BE2C (cell line): ENCODE measurements at regions not wholly inside any gene's neighbourhood (a gene's known extent, or its start where the extent isn't known, plus 50 kb on each side); places are given as distances from the start of the nearest gene placed in this dataset.
"Not testable (repeated sequence)": the region's sequence is repeated elsewhere in the genome, so short reads cannot be mapped to it uniquely, and the experiment has no call there.

Source experiments
- DNase-seq: peaks from one replicate; pipeline ENCODE4 v3.0.0-alpha.2; 2020
- H3K27me3 ChIP-seq: fragments of 250-450 bp; sonication (Bioruptor Pico); 2 replicates; pipeline ENCODE4 v1.5.1; 2020; ENCODE audit warnings: mild to moderate bottlenecking
- H3K36me3 ChIP-seq: fragments of 250-450 bp; sonication (Bioruptor Pico); 2 replicates; pipeline ENCODE4 v1.5.1; 2020; ENCODE audit warnings: mild to moderate bottlenecking
- H3K4me1 ChIP-seq: fragments of 250-450 bp; sonication (Bioruptor Pico); 2 replicates; pipeline ENCODE4 v1.5.1; 2020
- H3K4me3 ChIP-seq: 2 replicates; pipeline ENCODE4 v1.5.1; 2011; ENCODE audit warnings: low read depth, low read length
- H3K9me3 ChIP-seq: fragments of 250-450 bp; sonication (Bioruptor Pico); 2 replicates; pipeline ENCODE4 v1.5.1; 2020
- TF ChIP-seq, protein P1 (sequence below): IDR thresholded peaks from 2 replicates; pipeline ENCODE4 v1.5.1; 2012; ENCODE audit warnings: mild to moderate bottlenecking, low read depth, low read length

DNA sequence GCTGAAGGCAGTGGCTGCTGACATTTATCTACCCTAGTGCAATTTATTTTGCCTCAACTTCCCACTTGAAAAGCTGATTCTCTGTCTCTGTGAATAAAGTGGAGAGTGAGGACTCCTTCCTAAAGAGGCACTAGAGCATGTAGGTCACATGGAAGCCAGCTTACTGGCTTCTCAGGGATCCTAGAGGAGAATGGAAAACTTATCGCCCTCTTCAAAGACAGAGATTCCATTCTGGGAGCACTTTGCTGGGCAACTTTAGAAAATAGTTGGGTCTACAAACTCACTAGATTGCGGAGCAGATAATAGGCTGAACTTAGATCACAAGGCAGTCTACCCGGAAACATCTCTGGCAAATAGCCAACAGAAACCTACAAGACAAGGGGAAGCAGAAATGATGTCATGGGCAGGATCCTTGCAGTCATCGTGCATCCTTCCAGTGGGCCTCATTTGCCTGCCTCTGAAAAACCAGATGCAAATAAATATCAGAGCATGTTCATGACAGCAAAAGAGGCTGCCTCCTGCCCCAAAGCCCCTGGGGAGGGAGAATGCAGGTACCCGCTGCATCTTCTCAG is 104.8 kb upstream of the BARHL2 start:
- no peaks in the 10 kb centered on the region for H3K27me3 ChIP-seq
- H3K9me3 ChIP-seq: no peaks in the 10 kb centered on the region
- no peak overlapping the region for H3K4me3 ChIP-seq
- no peak for DNase-seq
- H3K4me1 ChIP-seq: no peaks in the 10 kb centered on the region
- TF ChIP-seq, protein P1, sequence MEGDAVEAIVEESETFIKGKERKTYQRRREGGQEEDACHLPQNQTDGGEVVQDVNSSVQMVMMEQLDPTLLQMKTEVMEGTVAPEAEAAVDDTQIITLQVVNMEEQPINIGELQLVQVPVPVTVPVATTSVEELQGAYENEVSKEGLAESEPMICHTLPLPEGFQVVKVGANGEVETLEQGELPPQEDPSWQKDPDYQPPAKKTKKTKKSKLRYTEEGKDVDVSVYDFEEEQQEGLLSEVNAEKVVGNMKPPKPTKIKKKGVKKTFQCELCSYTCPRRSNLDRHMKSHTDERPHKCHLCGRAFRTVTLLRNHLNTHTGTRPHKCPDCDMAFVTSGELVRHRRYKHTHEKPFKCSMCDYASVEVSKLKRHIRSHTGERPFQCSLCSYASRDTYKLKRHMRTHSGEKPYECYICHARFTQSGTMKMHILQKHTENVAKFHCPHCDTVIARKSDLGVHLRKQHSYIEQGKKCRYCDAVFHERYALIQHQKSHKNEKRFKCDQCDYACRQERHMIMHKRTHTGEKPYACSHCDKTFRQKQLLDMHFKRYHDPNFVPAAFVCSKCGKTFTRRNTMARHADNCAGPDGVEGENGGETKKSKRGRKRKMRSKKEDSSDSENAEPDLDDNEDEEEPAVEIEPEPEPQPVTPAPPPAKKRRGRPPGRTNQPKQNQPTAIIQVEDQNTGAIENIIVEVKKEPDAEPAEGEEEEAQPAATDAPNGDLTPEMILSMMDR: no peak
- no peaks in the 10 kb centered on the region for H3K36me3 ChIP-seq

DNA sequence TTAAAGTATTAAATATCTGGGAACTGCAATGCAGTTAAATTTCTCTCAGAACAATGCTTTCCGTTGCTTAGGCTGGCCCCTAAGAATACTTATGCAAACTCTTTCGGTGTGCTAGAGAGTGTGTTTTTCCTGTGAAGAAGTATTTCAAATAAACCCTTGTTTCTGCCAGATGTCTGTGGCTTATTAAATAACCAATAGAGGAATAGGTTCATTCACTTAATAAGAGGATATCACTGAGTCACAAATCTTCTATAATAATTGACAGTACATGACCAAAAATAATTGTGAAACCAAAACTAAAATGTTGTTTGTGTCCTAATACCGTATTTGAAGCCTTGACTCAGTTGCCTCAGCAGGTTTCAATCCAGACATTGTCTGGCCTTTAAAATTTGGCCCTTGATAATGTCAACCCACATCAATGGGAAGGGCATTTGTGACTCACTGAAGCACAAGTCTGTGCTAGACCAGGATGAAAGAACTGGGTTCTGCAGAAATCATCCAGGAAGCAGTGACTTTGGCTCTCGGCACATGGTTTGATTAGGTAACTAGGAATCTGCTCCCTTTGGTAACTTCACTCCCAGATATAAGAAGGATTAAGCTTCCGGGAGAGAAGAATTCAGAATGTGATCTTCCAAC is 104.2 kb upstream of the BARHL2 start:
- H3K4me1 ChIP-seq: no peaks in the 10 kb centered on the region
- H3K27me3 ChIP-seq: no peaks in the 10 kb centered on the region
- no peaks in the 10 kb centered on the region for H3K36me3 ChIP-seq
- H3K9me3 ChIP-seq: no peaks in the 10 kb centered on the region
- no peak for DNase-seq
- no peak overlapping the region for H3K4me3 ChIP-seq
- TF ChIP-seq, protein P1: no peak

DNA sequence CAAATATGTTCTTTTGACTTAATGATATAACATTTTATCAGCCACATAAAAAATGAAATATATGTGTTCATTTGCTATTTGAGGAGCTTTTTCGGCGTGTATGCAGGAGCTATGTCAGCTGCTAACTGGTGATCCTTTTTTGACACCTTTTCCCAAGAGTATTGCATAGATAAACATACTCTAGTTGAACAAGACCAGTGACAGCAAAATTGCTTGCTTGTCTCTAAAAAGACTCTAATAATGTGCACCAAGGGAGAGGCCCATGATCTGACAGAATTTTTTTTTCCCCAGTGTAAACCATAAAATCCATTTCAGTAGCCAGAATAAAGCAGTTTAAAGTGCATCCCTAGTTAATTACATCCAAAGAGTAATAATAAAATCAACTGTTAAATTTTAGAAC is 103.6 kb upstream of the BARHL2 start:
- H3K4me3 ChIP-seq: no peak overlapping the region
- TF ChIP-seq, protein P1: no peak

DNA sequence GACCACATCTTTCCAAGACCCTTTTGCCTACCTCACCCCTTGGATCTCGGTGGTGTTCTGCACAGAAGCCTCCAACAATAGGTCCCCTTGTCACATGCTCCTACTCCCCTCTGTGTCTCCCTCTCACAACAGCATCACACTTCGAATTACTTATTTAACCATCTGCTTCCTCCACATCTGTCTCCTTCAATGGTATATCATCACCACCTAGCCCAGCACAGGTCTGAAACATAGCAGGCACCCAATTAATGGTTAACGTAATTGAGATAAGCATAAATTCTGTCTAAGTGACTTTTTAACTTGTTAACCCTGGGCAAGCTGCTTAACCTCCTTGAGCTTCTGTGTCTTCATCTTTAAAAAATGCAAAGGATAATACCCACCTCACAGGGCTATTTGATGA is 100.3 kb upstream of the BARHL2 start:
- no peak overlapping the region for H3K4me3 ChIP-seq
- H3K36me3 ChIP-seq: no peaks in the 10 kb centered on the region
- H3K9me3 ChIP-seq: no peaks in the 10 kb centered on the region
- H3K27me3 ChIP-seq: no peaks in the 10 kb centered on the region
- no peaks in the 10 kb centered on the region for H3K4me1 ChIP-seq
- TF ChIP-seq, protein P1: no peak
- DNase-seq: no peak

More for the DNA sequence above, 103.6 kb upstream of the BARHL2 start:
- no peaks in the 10 kb centered on the region for H3K4me1 ChIP-seq
- H3K9me3 ChIP-seq: no peaks in the 10 kb centered on the region
- no peak for DNase-seq
- no peaks in the 10 kb centered on the region for H3K27me3 ChIP-seq
- H3K36me3 ChIP-seq: no peaks in the 10 kb centered on the region

GRCh38 chr1:90812237-90812636 is 95.1 kb upstream of the BARHL2 start:
- H3K4me1 ChIP-seq, H3K9me3 ChIP-seq, H3K4me3 ChIP-seq, DNase-seq, H3K27me3 ChIP-seq, H3K36me3 ChIP-seq: not testable (repeated sequence)

- DNase-seq, H3K9me3 ChIP-seq, H3K36me3 ChIP-seq, H3K4me1 ChIP-seq, H3K4me3 ChIP-seq, H3K27me3 ChIP-seq: not testable (repeated sequence)
Measured at GRCh38 chr1:90811444-90811950, 94.4 kb upstream of the BARHL2 start.

GRCh38 chr1:90810681-90811080 is 93.6 kb upstream of the BARHL2 start:
- no peak overlapping the region for H3K4me3 ChIP-seq
- TF ChIP-seq, protein P1: no peak
- H3K27me3 ChIP-seq: no peaks in the 10 kb centered on the region
- no peaks in the 10 kb centered on the region for H3K36me3 ChIP-seq
- no peaks in the 10 kb centered on the region for H3K4me1 ChIP-seq
- no peaks in the 10 kb centered on the region for H3K9me3 ChIP-seq
- DNase-seq: no peak
